GM13977 (cell line): ENCODE measurements at regions not wholly inside any gene's neighbourhood (a gene's known extent, or its start where the extent isn't known, plus 50 kb on each side); places are given as distances from the start of the nearest gene placed in this dataset.

ENCODE experiments used
- DNase-seq: peaks from one replicate; pipeline ENCODE4 v3.0.0; 2012; ENCODE audit warnings: low spot score
- in situ Hi-C: fragments of 300-500 bp; cut with MboI; formaldehyde crosslinking; loops from one replicate; pipeline ENCODE4 v1.12.0; 2022; ENCODE audit warnings: low sequenced_read_pairs, low pct_unique_long_range_greater_than_20kb, mixed read lengths, inconsistent platforms; ENCODE audit not compliant: unreplicated experiment
- TF ChIP-seq, protein P1 (sequence below): IDR thresholded peaks from 2 replicates; pipeline ENCODE4 v1.5.1; 2012; ENCODE audit warnings: mild to moderate bottlenecking, control low read depth; ENCODE audit not compliant: insufficient read depth; ENCODE audit errors: extremely low read depth, missing control alignments

DNA sequence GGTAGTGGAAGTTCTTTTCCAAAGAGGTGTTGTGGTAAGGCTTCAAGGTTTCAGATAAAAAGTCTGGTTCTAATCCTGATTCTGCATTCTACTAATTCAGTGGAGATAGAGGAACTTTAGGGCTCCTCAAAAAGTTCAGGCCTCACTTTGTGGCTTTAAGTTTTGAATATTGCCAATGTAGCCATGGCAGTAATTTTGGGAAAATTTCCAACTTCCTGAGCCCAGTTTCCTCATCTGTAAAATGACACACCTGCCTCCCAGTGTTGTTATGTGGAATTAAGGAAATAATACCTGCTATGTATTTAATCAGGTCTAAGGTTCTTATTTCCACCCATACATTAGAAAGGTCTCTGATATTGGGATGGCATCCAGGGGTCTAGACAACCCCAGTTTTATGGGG lies 147.6 kb upstream of the ITGA6 start:
- TF ChIP-seq, protein P1, sequence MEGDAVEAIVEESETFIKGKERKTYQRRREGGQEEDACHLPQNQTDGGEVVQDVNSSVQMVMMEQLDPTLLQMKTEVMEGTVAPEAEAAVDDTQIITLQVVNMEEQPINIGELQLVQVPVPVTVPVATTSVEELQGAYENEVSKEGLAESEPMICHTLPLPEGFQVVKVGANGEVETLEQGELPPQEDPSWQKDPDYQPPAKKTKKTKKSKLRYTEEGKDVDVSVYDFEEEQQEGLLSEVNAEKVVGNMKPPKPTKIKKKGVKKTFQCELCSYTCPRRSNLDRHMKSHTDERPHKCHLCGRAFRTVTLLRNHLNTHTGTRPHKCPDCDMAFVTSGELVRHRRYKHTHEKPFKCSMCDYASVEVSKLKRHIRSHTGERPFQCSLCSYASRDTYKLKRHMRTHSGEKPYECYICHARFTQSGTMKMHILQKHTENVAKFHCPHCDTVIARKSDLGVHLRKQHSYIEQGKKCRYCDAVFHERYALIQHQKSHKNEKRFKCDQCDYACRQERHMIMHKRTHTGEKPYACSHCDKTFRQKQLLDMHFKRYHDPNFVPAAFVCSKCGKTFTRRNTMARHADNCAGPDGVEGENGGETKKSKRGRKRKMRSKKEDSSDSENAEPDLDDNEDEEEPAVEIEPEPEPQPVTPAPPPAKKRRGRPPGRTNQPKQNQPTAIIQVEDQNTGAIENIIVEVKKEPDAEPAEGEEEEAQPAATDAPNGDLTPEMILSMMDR, result no peak
- no peak for DNase-seq
- in situ Hi-C loops, result no loop called here

DNA sequence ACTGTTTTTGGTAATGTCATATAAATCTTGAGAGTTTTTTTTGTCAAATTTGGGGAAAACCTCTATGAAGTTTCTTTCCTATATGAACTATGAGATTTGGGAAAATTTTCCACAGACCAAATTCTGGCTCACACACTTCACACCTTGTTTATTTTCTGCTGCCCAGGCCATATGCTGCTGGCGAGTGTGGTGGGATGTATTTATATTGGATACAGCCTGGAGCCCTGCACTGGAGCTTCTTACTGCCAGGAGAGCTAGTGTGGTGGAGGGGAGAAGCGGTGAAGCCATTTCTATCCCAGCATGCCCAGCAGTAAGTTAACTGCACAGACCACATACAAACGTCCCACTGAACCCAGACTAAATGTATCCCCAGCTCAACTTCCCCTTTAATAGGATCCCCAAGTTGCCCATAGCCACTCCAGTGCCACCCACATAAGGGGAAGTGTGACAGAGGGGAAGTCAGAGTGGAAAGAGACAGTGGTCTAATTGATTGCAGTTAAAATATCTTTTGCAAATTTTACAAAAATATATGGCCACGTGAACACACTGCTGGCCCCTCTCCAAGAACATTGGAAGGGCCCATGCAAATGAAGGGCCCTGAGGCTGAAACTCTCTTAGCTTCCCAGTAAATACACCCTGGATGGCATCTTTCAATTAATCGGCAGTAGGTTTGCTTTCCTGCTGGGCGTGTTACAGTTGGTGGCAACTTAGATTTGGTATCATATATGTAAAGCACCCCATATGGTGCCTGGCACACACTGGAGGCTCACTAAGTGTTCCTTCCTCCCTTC lies 146.6 kb upstream of the ITGA6 start:
- in situ Hi-C loops, result no loop called here
- DNase-seq, result no peak
- TF ChIP-seq, protein P1, result no peak

DNA sequence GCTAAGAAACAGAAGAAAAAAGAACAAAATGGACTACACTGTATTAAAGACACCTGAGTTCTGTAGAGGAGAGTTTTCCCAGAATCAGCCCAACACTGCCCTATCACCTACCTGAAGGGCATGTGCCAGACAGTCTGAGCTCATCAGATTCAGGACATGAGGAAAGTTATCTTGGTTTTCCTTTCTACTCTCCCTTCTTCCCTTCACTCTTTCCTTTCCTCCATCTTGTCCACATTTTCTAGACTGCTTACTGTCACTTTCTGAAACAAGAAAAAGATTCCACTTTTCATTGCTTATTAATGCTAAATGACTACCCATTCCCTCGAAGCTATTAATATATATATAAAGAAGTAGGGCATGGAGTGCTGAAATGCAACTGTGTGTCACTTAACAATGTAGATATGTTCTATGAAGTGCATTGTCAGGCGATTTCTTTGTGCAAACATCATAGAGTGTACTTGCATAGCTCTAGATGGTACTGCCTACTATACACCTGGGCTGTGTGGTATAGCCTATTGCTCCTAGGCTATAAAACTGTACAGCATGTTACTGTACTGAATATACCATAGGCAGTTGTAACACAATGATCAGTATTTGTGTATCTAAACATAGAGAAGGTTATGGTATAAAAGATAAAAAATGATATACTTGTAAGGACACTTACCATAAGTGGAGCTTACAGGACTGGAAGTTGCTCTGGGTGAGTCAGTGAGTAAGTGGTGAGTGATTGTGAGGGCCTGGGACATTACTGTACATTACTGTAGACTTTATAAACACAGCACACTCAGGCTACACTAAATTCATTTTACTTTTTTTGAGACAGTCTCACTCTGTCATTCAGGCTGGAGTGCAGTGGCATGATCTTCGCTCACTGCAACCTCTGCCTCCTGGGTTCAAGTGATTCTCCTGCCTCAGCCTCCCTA lies 145.5 kb upstream of the ITGA6 start:
- in situ Hi-C loops, result no loop called here
- DNase-seq, result no peak
- TF ChIP-seq, protein P1, result no peak

DNA sequence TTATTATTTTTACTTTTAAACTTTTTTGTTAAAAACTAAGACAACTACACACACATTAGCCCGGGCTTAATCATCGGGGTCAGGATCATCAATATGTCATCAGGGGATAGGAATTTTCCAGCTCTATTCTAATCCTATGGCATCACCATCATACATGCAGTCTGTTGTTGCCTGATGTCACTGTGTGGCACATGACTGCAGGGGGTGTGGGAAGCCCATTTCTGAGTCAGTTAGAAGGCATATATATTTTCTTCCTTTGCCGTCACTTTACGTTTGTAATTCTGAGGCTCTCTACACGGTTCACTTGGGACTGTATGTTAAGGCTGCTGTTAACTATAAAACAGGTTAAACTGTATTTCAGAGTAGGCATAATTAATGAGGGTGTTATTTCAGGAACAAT lies 144.4 kb upstream of the ITGA6 start:
- no peak for DNase-seq
- in situ Hi-C loops, result no loop called here
- TF ChIP-seq, protein P1, result no peak

DNA sequence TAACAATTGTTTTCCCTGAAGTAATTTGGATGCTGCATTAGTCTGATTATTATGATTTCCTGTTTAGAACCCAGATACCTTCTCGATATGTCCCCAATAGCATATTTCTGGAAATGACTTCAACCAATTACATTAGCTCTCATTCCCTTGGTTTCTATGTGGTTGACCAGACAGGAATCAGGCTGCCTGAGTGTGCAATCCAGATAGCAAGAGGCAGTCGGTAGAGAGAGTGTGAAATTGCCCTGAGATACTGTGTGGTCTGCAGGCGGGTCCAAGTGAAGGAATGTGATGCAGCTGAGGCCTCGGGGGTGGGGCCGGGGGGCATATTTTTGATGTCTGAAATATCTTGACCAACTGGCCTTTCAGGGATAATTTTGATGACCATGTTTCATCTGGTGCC lies 143.9 kb upstream of the ITGA6 start:
- in situ Hi-C loops, result no loop called here
- TF ChIP-seq, protein P1, result no peak
- DNase-seq, result no peak

DNA sequence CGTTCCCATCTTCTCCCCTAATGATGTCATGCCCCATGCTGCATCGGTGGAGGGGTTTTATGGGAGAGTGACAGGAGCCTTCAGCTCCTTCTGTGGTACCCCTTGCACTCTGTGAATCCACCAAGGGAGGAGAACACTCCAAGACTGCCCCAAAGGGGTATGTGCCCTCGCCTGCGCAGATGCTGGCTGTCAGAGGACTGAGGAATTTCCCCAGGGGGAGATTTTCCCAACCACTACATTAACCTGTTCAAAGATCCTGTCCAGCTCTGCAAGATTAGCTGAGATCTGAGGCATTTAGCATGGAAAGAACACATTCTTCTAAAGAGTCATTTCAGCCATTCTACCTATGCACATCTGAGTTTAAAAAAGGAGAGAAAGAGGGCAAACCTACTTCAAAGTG lies 143.2 kb upstream of the ITGA6 start:
- DNase-seq, result no peak
- in situ Hi-C loops, result no loop called here
- TF ChIP-seq, protein P1, result no peak
